GM10248 (cell line): ENCODE measurements at regions not wholly inside any gene's neighbourhood (a gene's known extent, or its start where the extent isn't known, plus 50 kb on each side); places are given as distances from the start of the nearest gene placed in this dataset.

ENCODE experiments used
- CTCF ChIA-PET: fragments of 300-600 bp; sonication (Branson Sonifier 250); formaldehyde crosslinking; extraction: SDS; loops from one replicate; lab custom pipeline; 2021; ENCODE audit warnings: antibody characterized with exemption; lab: Yijun Ruan, JAX
- POLR2A ChIA-PET: fragments of 350-650 bp; sonication (Branson Sonifier 250); formaldehyde crosslinking; extraction: SDS; loops from one replicate; lab custom pipeline; 2020; ENCODE audit warnings: antibody characterized with exemption; lab: Yijun Ruan, JAX
- DNase-seq: peaks from one replicate; pipeline ENCODE4 v3.0.0; 2012; ENCODE audit errors: extremely low spot score
- TF ChIP-seq, protein P1 (sequence below): IDR thresholded peaks from 2 replicates; pipeline ENCODE4 v1.5.1; 2012; ENCODE audit warnings: mild to moderate bottlenecking, low read depth; ENCODE audit errors: extremely low read depth, missing control alignments, control extremely low read depth

DNA sequence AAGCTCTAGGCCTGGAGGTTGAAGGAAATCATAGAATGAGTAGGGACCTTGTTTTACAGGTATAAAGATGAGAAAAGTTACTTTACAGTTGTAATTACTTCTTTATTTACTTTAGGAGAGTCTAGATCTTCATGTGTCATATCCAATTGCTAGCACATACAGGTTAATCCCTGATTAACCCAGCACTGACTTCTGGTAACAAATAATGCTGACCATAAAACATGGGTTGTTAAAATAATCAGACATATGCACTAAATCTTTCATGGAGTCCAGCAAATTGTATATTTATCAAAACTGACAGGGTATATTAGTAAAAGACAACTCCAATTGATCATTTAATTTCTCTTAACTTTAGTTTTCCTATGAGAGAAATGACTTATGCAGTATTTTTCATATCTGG lies 245.2 kb downstream of the NFKBIZ start:
- ChIA-PET CTCF (interaction anchor here (1.1 to 3.5 kb wide), 9 partner anchors 8 to 131 kb away, joined by 3 to 9 read pairs (median 6); no protein-coding TSS in a partner anchor), POLR2A (no interaction called here)
- no peak for DNase-seq
- TF ChIP-seq, protein P1, sequence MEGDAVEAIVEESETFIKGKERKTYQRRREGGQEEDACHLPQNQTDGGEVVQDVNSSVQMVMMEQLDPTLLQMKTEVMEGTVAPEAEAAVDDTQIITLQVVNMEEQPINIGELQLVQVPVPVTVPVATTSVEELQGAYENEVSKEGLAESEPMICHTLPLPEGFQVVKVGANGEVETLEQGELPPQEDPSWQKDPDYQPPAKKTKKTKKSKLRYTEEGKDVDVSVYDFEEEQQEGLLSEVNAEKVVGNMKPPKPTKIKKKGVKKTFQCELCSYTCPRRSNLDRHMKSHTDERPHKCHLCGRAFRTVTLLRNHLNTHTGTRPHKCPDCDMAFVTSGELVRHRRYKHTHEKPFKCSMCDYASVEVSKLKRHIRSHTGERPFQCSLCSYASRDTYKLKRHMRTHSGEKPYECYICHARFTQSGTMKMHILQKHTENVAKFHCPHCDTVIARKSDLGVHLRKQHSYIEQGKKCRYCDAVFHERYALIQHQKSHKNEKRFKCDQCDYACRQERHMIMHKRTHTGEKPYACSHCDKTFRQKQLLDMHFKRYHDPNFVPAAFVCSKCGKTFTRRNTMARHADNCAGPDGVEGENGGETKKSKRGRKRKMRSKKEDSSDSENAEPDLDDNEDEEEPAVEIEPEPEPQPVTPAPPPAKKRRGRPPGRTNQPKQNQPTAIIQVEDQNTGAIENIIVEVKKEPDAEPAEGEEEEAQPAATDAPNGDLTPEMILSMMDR = no peak

DNA sequence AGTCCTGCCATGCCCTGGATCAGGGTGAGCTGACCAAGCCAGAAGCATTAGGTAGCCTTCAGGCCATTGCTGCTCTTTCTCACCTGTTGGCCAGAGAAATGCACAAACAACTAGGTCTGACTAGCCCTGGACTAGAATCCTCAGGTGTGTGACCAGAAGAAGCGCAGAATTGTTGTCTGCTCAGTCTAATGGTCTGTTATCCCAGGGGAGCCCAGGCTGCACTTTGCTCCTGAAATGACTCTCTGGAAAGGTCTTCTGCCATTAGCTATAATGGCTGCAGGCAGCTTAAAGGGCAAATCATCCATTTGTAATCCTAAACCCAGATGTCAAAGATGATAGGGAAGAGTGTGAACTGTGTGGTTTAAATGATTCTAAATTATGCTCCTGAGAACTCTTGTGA lies 246.1 kb downstream of the NFKBIZ start:
- ChIA-PET CTCF (interaction anchor here (1.0 to 2.0 kb wide), 8 partner anchors 10 to 274 kb away, joined by 3 to 7 read pairs (median 5); no protein-coding TSS in a partner anchor), POLR2A (no interaction called here)
- TF ChIP-seq, protein P1 = no peak
- no peak for DNase-seq

DNA sequence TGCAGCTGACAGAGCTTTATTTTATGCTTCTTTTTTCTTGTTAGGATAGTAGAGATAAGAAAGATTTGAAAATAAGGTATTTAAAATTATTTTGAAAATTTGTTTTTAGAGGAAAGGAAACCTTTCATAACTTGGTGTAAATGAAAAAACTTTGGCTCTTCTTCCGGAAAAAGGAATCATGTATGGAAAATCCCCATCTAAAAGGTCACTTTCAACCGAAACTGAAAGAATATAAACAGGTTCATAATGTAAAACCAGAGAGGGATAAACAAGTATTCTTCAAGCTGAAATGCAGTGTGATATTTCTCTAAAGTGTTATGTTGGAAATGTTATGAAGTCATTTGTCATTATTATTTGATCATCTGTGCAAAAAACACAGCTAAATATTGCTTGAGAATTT lies 246.8 kb downstream of the NFKBIZ start:
- TF ChIP-seq, protein P1 = no peak
- POLR2A ChIA-PET = no interaction called here
- no peak for DNase-seq
- CTCF ChIA-PET = interaction anchor here (1.0 to 1.5 kb wide), 3 partner anchors 12 to 275 kb away, joined by 3 to 5 read pairs (median 5); no protein-coding TSS in a partner anchor

DNA sequence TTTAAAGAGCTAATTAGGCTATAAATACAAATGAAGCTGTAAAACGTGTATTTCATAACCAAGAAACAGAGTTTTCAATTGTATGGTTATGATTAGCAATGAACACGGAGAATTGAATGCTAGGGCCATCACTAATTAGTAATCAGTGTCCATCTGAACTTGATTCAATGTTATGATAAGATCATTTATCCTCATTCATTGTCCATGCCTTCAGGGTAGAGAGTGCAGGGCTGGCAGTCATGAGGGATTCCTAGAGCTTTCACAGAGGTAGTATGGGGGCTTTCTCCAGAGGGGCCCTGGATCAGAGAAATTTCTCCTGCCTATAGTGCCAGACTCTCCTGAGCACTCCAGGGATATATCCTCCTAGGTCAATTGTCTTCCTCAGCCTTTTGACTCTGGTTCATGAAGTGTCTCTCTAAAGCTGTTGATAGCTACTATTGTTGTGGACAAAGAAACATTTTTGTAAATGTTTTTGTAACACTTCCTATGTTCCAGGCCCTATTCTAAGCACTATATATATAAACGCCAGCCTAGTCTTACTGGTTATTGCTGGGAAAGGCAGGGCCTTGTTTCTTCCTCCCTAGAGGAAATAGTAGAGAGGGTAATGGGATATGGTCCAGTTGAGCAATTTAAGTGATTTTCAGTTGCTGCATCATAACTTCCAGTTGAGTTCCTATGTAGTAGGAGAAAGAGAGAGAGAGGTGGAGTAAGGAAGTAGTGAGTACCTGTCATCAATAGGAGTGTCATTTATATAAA lies 249.0 kb downstream of the NFKBIZ start:
- TF ChIP-seq, protein P1 = no peak
- ChIA-PET CTCF (interaction anchor here (0.8 to 2.0 kb wide), 5 partner anchors 9 to 127 kb away, joined by 3 to 7 read pairs (median 4); no protein-coding TSS in a partner anchor), POLR2A (no interaction called here)
- no peak for DNase-seq

DNA sequence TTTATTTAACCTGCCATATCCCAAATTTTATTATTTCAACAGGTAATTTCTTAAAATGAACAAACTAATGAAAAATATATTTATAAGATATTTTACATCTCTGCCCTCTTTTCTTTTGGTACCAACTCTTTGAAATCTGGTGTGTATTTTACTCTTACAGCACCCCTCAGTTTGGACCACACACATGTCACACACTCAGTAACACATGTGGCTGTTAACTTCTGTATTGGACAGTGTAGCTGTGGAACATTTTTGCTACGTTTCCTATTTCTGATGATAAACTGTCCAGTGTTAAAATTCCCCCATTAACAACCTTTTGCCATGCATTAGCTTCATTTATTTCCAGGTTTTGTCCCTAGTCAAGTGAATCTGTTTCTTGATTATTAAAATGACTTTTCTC lies 250.6 kb downstream of the NFKBIZ start:
- CTCF ChIA-PET = interaction anchor here (1.2 to 1.4 kb wide), 2 partner anchors 14 to 297 kb away, joined by 3 read pairs; no protein-coding TSS in a partner anchor
- POLR2A ChIA-PET = no interaction called here
- TF ChIP-seq, protein P1 = no peak
- DNase-seq = no peak

DNA sequence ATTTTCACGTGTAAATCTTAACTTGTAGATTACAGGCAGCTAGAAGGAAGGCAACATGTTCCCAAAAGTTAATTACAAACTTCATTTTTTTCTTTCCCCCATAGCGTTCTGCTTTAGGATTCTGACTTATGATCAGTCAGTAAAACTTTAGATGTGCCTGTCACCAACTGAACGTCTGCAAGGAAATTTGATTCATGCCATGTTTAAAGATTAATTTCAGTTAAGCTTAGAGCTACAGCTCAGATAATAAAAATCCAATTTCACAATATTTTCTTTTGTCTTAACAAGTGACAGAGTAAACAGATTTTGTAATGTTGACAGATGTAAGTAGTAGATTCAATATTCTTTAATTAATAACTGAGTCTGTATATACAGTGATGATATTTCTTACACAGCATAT lies 253.1 kb downstream of the NFKBIZ start:
- TF ChIP-seq, protein P1 = no peak
- no peak for DNase-seq
- CTCF ChIA-PET = interaction anchor here (2.3 kb wide), 1 partner anchor 8 kb away, joined by 9 read pairs; no protein-coding TSS in a partner anchor
- POLR2A ChIA-PET = no interaction called here
